ENCODE measurements at regions not wholly inside any gene's neighbourhood (a gene's known extent, or its start where the extent isn't known, plus 50 kb on each side); places are given as distances from the start of the nearest gene placed in this dataset.

DNA sequence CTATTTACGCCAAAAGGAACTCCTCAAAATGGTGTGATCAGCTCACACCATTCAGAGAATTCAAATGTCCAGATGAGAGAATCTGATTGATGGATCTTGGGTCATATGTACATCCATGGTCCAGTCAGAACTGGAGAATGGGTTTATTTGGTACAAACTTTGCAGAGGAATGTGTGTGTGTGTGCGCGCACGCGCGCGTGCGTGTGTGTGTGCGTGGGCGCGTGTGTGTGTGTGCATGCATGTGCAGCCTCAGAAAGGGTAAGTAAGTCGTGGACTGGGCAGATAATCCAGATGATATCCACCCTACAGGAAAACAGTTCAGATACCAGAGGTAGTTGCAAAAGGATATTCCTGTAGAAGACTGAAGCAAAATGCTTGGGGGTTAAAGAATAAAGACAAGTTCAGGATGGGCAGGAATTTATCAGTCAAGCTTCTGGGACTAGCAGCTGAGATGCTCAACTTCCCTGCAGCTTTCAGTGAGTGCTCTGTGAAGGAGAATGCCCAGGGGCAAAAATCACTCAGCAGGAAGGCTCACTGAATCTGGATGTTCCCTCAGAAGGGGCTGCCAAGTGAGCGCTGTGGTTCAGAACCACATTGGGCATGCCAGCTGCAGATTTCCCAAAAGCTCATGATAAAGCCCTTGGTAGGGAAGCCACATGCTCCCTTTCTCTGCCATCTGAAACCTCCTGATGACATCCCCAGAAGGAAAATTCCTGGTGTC lies 440.5 kb upstream of the SGCD start:
- TF ChIP-seq, protein P1, sequence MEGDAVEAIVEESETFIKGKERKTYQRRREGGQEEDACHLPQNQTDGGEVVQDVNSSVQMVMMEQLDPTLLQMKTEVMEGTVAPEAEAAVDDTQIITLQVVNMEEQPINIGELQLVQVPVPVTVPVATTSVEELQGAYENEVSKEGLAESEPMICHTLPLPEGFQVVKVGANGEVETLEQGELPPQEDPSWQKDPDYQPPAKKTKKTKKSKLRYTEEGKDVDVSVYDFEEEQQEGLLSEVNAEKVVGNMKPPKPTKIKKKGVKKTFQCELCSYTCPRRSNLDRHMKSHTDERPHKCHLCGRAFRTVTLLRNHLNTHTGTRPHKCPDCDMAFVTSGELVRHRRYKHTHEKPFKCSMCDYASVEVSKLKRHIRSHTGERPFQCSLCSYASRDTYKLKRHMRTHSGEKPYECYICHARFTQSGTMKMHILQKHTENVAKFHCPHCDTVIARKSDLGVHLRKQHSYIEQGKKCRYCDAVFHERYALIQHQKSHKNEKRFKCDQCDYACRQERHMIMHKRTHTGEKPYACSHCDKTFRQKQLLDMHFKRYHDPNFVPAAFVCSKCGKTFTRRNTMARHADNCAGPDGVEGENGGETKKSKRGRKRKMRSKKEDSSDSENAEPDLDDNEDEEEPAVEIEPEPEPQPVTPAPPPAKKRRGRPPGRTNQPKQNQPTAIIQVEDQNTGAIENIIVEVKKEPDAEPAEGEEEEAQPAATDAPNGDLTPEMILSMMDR (IDR thresholded peaks at IDR 0.05; ENCODE audit: low read length), result no peak
- TF ChIP-seq EZH2 (optimal IDR thresholded peaks at IDR 0.05; ENCODE audit: low read depth, low read length), result no peak

Measured in MM.1S (cell line).